ENCODE measurements at regions not wholly inside any gene's neighbourhood (a gene's known extent, or its start where the extent isn't known, plus 50 kb on each side); places are given as distances from the start of the nearest gene placed in this dataset.

DNA sequence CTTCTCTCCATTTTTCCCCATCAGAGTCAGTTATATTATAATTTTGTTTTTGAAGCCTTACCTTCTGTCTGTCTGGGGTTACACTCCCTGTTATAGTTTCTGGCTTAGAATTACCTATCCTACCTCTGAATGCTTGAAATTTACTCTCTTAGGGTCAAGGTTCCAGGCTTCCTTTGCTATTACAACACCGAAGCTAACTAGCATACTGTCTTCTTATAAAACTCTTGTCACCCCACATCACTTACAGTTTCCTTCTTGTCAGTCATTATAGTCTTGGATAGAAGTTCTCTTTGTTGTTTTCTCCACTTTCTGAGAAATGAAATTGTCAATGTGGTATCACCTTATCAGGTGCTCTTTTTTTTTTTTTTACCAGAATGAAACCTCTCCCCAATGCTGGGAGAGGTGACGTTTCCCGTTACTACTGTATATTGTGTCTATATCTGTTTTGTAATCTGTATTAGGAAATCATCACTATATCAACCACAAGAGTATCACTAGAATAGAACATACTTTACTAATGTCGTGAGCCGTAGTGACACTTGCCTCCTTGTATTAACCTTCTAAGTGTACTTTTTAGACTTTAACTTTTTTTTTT, 69.2 kb upstream of the PSMA6 start:
- DNase-seq (ENCODE audit: low spot score) = no peak

DNA sequence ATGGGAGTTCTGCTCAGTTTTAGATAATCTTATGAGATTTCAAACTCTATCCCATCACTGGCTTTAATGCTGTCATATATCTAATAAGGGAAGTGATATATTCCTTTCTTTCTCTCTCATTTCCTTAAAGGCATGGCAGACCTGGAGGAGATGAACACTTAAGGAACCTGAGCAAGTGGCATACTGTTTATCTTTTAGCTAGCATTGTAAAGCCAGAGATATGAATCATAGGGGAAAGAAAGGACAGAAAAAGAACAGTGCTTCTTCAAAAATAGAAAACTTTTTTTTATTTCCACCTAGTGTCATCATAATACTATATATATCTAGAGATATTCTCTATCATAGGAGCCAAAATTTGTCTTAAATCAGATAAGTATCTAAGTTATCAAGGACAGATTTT, 68.3 kb upstream of the PSMA6 start:
- no peak for DNase-seq (ENCODE audit: low spot score)

DNA sequence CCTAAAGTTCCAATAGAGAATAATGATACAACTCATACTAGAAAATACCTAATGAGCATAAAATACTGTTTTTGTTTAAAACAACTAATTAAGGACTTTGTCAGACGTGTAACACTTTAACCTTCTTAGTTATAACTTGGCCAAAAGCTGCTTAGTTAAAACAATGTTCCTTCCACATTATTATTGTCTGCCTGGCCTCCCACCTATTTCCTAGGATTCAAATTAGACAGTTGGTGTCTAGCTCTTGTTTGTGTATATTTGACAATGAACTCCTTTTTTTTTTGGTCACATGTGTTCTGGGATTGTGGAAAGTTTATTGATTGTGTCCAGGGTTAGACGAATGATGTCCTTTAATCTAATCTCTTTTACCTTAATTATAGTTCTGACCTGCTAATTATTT, 67.6 kb upstream of the PSMA6 start:
- DNase-seq (ENCODE audit: low spot score) = no peak

DNA sequence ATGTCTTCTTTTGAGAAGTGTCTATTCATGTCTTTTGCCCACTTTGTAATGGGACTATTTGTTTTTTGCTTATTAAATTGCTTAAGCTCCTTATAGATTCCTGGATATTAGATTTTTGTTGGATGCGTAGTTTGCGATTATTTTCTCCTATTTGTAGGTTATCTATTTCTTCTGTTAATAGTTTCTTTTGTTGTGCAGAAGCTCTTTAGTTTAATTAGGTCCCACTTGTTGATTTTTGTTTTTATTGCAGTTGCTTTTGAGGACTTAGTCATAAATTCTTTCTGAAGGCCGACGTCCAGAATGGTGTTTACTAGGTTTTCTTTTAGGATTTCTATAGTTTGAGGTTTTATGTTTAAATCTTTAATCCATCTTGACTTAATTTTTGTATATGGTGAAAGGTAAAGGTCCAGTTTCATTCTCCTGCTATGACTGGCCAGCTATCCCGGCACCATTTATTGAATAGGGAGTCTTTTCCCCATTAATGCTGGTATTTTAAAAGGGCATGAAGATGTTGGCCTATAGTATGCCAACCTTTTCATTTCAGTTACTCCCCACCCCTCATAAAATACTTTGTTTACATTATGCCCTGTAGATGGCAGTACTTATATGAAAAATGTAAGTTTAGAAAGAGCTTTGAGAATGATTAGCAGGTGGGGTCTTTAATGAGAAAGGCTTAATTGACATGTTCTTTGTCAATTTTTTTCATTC, 62.9 kb upstream of the PSMA6 start:
- DNase-seq (ENCODE audit: low spot score) = no peak

DNA sequence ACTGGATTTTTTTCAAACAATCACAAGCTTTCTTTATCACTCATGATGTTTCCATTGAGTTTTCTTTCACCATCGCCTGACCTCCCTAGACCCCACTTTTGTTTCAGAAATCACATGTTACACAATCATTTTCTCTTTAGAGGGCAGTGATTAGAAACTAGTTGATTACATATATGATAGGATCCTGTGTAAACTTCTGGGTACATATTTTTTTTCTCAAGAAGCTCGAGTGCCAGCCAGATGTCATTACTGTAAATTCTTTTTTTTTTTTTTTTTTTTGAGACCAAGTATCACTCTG, 62.4 kb upstream of the PSMA6 start:
- no peak for DNase-seq (ENCODE audit: low spot score)

DNA sequence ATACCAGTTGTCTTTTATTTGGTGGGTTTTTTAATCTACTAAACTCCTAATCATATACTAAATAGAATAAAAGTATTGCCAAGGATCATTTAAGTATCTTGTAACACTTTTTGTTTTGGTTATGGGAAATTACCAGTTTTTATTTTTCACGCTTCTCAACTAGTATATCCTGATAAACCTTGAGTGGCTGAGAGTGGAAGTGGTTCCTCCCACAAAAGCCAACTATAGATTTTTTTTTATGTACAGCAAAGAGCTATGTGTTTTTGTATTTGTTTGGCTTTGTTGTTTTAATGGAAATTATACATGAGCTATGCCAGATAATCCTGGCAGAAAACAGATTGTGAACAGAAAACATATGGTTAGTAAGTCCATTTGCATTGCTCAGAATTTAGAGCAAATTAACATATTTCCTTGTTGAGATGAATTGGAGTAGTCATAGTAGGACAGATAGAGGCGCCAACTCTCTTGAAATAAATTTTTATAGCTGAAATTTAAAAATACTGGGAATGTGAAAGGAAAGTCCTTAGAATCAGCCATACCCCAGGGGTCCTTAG, 60.9 kb upstream of the PSMA6 start:
- DNase-seq (ENCODE audit: low spot score) = no peak

DNA sequence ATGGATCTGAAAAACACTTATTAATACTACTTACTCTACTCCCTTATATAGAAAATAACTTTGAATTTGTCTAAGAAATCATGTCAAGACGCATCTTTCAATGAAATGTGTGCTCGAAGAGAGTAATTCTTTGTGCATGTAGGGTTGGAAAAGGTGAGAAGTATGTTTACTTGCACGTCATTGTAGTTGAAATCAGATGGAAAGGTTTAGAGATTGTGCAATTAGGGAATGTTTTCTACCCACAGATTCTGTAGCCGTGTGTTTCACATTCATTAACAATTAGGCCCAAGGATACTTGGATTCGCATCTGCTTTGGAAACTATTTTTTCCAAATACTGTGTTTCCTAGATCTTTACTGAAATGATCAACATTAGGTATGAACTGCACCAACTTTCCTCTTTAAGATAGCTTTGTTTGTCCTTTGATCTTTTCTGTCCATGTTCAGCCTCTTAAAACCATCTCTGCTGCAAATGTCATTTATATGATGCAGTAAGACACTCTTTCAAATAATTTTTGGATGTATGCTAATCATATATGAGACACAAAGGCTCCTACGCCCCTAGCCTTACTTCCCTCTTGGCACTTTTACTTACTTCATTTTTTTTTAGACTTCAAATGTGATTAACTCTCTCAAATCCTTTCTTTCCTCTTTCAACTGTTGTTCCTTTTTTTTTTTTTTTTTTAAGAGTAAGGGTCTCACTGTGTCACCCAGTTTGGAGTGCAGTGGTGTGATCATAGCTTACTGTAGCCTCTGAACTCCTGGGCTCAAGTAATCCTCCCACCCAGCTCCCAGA, 58.0 kb upstream of the PSMA6 start:
- no peak for DNase-seq (ENCODE audit: low spot score)

DNA sequence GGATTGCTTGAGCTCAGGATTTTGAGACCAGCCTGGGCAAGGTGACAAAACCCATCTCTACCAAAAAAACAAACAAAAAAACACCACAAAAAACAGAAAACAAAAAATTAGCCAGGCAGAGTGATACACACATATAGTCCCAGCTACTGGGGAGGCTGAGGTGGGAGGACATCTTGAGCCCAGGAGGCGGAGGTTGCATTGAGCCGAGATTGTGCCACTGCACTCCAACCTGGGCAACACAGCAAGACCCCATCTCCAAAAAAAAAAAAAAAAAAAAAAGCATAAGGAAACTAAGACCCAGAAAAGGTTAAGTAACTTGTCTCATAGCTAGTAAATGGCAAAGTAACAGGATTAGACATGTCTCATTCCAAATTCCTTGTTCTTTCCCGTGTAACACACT, 56.3 kb upstream of the PSMA6 start:
- no peak for DNase-seq (ENCODE audit: low spot score)

DNA sequence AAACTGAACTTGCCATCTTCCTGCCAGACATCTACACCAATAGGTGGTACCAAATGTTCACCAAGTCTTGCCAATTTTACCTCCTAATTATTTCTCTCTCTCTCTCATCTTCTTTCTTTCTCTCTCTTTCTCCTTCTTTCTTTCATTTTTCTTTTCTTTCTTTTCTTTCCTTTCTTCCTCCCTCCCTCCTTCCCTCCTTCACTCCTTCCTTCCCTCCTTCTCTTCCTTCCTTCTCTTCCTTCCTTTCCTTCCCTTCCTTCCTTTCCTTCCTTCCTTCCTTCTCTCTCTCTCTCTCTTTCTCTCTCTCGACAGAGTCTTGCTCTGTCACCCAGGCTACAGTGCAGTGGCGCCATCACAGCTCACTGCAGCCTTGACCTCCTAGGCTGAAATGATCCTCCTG, 55.4 kb upstream of the PSMA6 start:
- DNase-seq (ENCODE audit: low spot score) = no peak

DNA sequence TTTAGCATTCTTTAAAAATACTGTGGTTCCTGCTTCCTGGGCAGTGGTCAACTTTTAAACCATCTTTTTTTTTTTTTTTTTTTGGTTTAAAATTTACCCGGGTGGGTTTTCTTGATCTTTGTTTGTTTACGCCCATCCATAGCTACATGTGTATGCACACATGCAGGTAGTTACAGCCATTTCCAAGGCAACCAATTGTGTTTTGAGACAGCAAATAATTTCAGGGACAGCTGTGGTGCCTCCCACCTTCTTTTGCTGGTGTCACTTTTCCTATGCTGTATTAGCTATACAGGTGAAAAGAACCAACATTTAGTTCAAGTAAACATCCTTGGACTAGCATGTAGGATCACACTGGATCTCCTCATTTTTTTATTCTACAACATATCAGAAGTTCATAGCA, 52.0 kb upstream of the PSMA6 start:
- no peak for DNase-seq (ENCODE audit: low spot score)
